Neural progenitor cell (in vitro differentiated cells): ENCODE measurements at regions not wholly inside any gene's neighbourhood (a gene's known extent, or its start where the extent isn't known, plus 50 kb on each side); places are given as distances from the start of the nearest gene placed in this dataset.

Source experiments
- CTCF ChIP-seq: fragments of 200-600 bp; sonication (generic); IDR thresholded peaks from 2 replicates; pipeline ENCODE4 v1.5.1; 2017; ENCODE audit warnings: antibody characterized with exemption, mild to moderate bottlenecking
- EZH2 ChIP-seq: fragments of 200-600 bp; sonication (generic); IDR thresholded peaks from 2 replicates; pipeline ENCODE4 v1.6.1; 2017; ENCODE audit warnings: antibody characterized with exemption, mild to moderate bottlenecking, moderate library complexity
- EZH2phosphoT487 ChIP-seq: fragments of 200-600 bp; sonication (generic); IDR thresholded peaks from 2 replicates; pipeline ENCODE4 v1.6.1; 2017; ENCODE audit warnings: antibody characterized with exemption

GRCh38 chr20:43385914-43386313 lies 71.8 kb upstream of the SRSF6 start:
- TF ChIP-seq CTCF (no peak), EZH2phosphoT487 (no peak), EZH2 (no peak)
